Panc1 (cell line): ENCODE measurements at regions not wholly inside any gene's neighbourhood (a gene's known extent, or its start where the extent isn't known, plus 50 kb on each side); places are given as distances from the start of the nearest gene placed in this dataset.

Experiments used
- ATAC-seq: fragments of 200-7000 bp; cut with Tn5 transposase; 2 replicates; pipeline ENCODE4 v1.9.1; 2020; ENCODE audit warnings: mild to moderate bottlenecking, moderate library complexity
- BruUV-seq: library from RNA; stranded (reverse); fragments of 400-500 nt; replicated peaks from 2 replicates; lab custom pipeline; 2021; lab: Mats Ljungman, UMichigan
- CTCF ChIA-PET: fragments of 300-600 bp; sonication (Branson Sonifier 250); formaldehyde crosslinking; loops from one replicate; lab custom pipeline; 2022; ENCODE audit warnings: antibody characterized with exemption; lab: Charles Lee
- POLR2A ChIA-PET: fragments of 300-600 bp; sonication (Branson Sonifier 250); formaldehyde crosslinking; loops from one replicate; lab custom pipeline; 2022; ENCODE audit warnings: antibody characterized with exemption; lab: Charles Lee
- DNase-seq: peaks from one replicate; pipeline ENCODE4 v3.0.0-alpha.2; 2010; ENCODE audit warnings: low read depth, low spot score
- H3K27ac ChIP-seq: 2 replicates; pipeline ENCODE4 v1.5.1; 2011; ENCODE audit warnings: mild to moderate bottlenecking, low read length, inconsistent platforms
- H3K27me3 ChIP-seq: fragments of 200-500 bp; sonication (Bioruptor generic); 2 replicates; pipeline ENCODE4 v1.6.0; 2014; ENCODE audit warnings: low read length, inconsistent platforms; ENCODE audit not compliant: control insufficient read depth, insufficient read depth
- H3K36me3 ChIP-seq: fragments of 200-500 bp; sonication (Bioruptor generic); 2 replicates; pipeline ENCODE4 v1.5.1; 2014; ENCODE audit warnings: inconsistent platforms, mild to moderate bottlenecking, low read length, moderate library complexity; ENCODE audit not compliant: control insufficient read depth, insufficient read depth
- H3K4me1 ChIP-seq: 2 replicates; pipeline ENCODE4 v1.5.1; 2011; ENCODE audit warnings: inconsistent platforms, mild to moderate bottlenecking, low read length, moderate library complexity; ENCODE audit not compliant: control insufficient read depth, insufficient read depth
- H3K4me3 ChIP-seq, 2 experiments: 2 replicates each; pipeline ENCODE4 v1.5.1; 2011 to 2012; ENCODE audit warnings: low read depth in 2 of 2, low read length in 2 of 2, mild to moderate bottlenecking in 2 of 2, inconsistent platforms in 1 of 2, moderate library complexity in 1 of 2
- H3K9me3 ChIP-seq: fragments of 200-500 bp; sonication (Bioruptor generic); 2 replicates; pipeline ENCODE4 v1.5.1; 2014; ENCODE audit warnings: low read depth, mild to moderate bottlenecking, inconsistent platforms, low read length, moderate library complexity; ENCODE audit not compliant: control insufficient read depth, insufficient read depth
- CTCF ChIP-seq: fragments of 450-650 bp; IDR thresholded peaks from 2 replicates; pipeline ENCODE4 v1.5.1; 2017; ENCODE audit warnings: mild to moderate bottlenecking
- POLR2AphosphoS5 ChIP-seq: IDR thresholded peaks from 2 replicates; pipeline ENCODE4 v1.6.1; 2012; ENCODE audit warnings: mild to moderate bottlenecking, low read depth, low read length, moderate library complexity
- SIN3A ChIP-seq: IDR thresholded peaks from 2 replicates; pipeline ENCODE4 v1.6.1; 2012; ENCODE audit warnings: low read depth, mild to moderate bottlenecking, low read length, moderate library complexity, borderline replicate concordance; ENCODE audit not compliant: insufficient read depth
- TCF7L2 ChIP-seq: IDR thresholded peaks from 2 replicates; pipeline ENCODE4 v1.6.1; 2011; ENCODE audit warnings: mild to moderate bottlenecking, low read depth, low read length, inconsistent platforms
- in situ Hi-C: cut with HindIII; loops from 2 replicates; pipeline ENCODE4 v1.10.0; 2016; ENCODE audit warnings: low sequenced_read_pairs, low pct_unique_long_range_greater_than_20kb
- intact Hi-C: fragments of 100-400 bp; cut with micrococcal nuclease; formaldehyde crosslinking; loops from one replicate; pipeline ENCODE4 v1.10.0; 2022; ENCODE audit not compliant: unreplicated experiment
- TF ChIP-seq, protein P1 (sequence below), 2 experiments: IDR thresholded peaks; 2 replicates each; pipeline ENCODE4 v1.6.1; 2011 to 2012; ENCODE audit warnings: low read depth in 2 of 2, control low read depth in 1 of 2, low read length in 1 of 2, mild to moderate bottlenecking in 1 of 2, moderate library complexity in 1 of 2; ENCODE audit not compliant: insufficient read depth in 1 of 2

- no peak for TF ChIP-seq POLR2AphosphoS5
- no peak for TF ChIP-seq CTCF
- no peak for TF ChIP-seq SIN3A
- TF ChIP-seq TCF7L2: no peak
- TF ChIP-seq, protein P1, sequence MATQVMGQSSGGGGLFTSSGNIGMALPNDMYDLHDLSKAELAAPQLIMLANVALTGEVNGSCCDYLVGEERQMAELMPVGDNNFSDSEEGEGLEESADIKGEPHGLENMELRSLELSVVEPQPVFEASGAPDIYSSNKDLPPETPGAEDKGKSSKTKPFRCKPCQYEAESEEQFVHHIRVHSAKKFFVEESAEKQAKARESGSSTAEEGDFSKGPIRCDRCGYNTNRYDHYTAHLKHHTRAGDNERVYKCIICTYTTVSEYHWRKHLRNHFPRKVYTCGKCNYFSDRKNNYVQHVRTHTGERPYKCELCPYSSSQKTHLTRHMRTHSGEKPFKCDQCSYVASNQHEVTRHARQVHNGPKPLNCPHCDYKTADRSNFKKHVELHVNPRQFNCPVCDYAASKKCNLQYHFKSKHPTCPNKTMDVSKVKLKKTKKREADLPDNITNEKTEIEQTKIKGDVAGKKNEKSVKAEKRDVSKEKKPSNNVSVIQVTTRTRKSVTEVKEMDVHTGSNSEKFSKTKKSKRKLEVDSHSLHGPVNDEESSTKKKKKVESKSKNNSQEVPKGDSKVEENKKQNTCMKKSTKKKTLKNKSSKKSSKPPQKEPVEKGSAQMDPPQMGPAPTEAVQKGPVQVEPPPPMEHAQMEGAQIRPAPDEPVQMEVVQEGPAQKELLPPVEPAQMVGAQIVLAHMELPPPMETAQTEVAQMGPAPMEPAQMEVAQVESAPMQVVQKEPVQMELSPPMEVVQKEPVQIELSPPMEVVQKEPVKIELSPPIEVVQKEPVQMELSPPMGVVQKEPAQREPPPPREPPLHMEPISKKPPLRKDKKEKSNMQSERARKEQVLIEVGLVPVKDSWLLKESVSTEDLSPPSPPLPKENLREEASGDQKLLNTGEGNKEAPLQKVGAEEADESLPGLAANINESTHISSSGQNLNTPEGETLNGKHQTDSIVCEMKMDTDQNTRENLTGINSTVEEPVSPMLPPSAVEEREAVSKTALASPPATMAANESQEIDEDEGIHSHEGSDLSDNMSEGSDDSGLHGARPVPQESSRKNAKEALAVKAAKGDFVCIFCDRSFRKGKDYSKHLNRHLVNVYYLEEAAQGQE (IDR thresholded peaks at IDR 0.05; ENCODE audit: insufficient read depth in 1 of 2, low read depth in 2 of 2, low read length in 1 of 2): no peak
- no peak for ATAC-seq
- BruUV-seq: no TSS peak
- intact Hi-C loops: no loop called here
- Histone ChIP-seq H3K27me3 (no peaks in the 10 kb centered on the region), H3K4me3 (no peak overlapping the region), H3K27ac (peak overlapping the region; percentile 79), H3K4me1 (peaks cover 17% of the 10 kb centered on the region; the same call in 1 of the 2 replicates), H3K36me3 (no peaks in the 10 kb centered on the region), H3K9me3 (no peaks in the 10 kb centered on the region)
- CTCF ChIA-PET: no interaction called here
- no peak for DNase-seq
- POLR2A ChIA-PET: no interaction called here
- in situ Hi-C loops: no loop called here
These were observed 85.5 kb upstream of the MYO10 start for GRCh38 chr5:17021602-17021932.

GRCh38 chr5:17022296-17022695 is 86.2 kb upstream of the MYO10 start:
- Histone ChIP-seq H3K9me3 (no peaks in the 10 kb centered on the region), H3K36me3 (no peaks in the 10 kb centered on the region), H3K27me3 (no peaks in the 10 kb centered on the region), H3K4me1 (peaks cover 17% of the 10 kb centered on the region; the same call in 1 of the 2 replicates), H3K4me3 (no peak overlapping the region), H3K27ac (0 out of 2 replicates have a peak overlapping the region, but pooled peaks have one; percentile 79)
- CTCF ChIA-PET: interaction anchor here (0.7 kb wide), 1 partner anchor 107 kb away, joined by 5 read pairs; no protein-coding TSS in a partner anchor
- POLR2A ChIA-PET: no interaction called here
- DNase-seq: no peak
- in situ Hi-C loops (no loop called here), intact Hi-C loops (no loop called here)
- BruUV-seq: no TSS peak
- no peak for ATAC-seq
- TF ChIP-seq TCF7L2 (no peak), CTCF (no peak), POLR2AphosphoS5 (no peak), SIN3A (no peak)
- TF ChIP-seq, protein P1 (IDR thresholded peaks at IDR 0.05; ENCODE audit: insufficient read depth in 1 of 2, low read depth in 2 of 2, low read length in 1 of 2): no peak
